ENCODE measurements at regions not wholly inside any gene's neighbourhood (a gene's known extent, or its start where the extent isn't known, plus 50 kb on each side); places are given as distances from the start of the nearest gene placed in this dataset.

DNA sequence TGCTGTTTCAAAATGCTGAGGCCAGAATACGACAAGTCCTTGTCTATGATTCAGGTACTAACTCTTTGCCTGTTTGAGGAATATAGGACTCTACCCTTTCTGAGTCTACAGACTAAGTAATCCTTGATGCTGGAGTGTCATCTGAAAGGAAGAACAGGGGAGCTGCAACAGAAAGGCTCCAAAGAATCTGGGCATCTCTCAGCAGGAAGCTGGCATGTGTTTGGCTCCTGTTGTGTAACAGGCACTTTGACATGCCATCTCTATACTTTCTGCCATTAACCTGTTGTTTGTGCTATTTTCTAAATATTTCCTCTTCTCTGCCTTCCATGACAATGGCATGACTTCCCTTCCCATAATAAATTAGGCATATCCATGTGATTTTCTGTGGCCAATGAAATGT is 409.5 kb downstream of the ADRA2A start:
- Histone ChIP-seq H3K27ac (no peak overlapping the region), H3K36me3 (no peaks in the 10 kb centered on the region), H3K4me1 (no peaks in the 10 kb centered on the region), H3K9me3 (peaks cover 0 to 9% (median 2%) of the 10 kb centered on the region in 4 donors), H3K27me3 (no peaks in the 10 kb centered on the region), H3K4me3 (no peak overlapping the region)
- no peak for TF ChIP-seq EP300 (IDR thresholded peaks at IDR 0.05)
- TF ChIP-seq POLR2AphosphoS5 (IDR thresholded peaks at IDR 0.05) = no peak
- TF ChIP-seq POLR2A (IDR thresholded peaks at IDR 0.05) = no peak
- TF ChIP-seq, protein P1, sequence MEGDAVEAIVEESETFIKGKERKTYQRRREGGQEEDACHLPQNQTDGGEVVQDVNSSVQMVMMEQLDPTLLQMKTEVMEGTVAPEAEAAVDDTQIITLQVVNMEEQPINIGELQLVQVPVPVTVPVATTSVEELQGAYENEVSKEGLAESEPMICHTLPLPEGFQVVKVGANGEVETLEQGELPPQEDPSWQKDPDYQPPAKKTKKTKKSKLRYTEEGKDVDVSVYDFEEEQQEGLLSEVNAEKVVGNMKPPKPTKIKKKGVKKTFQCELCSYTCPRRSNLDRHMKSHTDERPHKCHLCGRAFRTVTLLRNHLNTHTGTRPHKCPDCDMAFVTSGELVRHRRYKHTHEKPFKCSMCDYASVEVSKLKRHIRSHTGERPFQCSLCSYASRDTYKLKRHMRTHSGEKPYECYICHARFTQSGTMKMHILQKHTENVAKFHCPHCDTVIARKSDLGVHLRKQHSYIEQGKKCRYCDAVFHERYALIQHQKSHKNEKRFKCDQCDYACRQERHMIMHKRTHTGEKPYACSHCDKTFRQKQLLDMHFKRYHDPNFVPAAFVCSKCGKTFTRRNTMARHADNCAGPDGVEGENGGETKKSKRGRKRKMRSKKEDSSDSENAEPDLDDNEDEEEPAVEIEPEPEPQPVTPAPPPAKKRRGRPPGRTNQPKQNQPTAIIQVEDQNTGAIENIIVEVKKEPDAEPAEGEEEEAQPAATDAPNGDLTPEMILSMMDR (IDR thresholded peaks at IDR 0.05) = no peak
- DNase-seq = no peak
- WGBS, 2 donors = 84 to 89% methylated on average over 1 of the region's 1 CpG
- intact Hi-C loops (cut with DNase I) = no loop called here

DNA sequence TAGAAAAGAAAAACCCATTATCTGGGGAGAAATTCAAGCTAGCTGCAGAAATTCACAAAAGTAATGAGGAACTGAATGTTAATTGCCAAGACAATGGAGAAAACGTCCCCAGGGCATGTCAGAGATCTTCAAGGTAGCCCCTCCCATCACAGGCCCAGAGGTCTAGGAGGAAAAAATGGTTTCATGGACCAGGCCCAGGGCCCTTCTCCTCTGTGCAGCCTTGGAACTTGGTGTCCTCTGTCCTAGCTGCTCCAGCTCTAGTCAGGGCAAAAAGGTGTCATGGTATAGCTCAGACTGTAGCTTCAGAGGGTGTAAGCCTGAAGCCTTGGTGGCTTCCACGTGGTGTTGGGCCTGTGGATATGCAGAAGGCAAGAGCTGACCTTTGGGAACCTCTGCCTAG is 411.8 kb downstream of the ADRA2A start:
- H3K36me3 ChIP-seq = no peaks in the 10 kb centered on the region
- TF ChIP-seq EP300 (IDR thresholded peaks at IDR 0.05) = no peak
- TF ChIP-seq POLR2A (IDR thresholded peaks at IDR 0.05) = no peak
- TF ChIP-seq, protein P1 (IDR thresholded peaks at IDR 0.05) = no peak
- TF ChIP-seq POLR2AphosphoS5 (IDR thresholded peaks at IDR 0.05) = no peak
- intact Hi-C loops (cut with DNase I) = no loop called here
- H3K4me1 ChIP-seq = no peaks in the 10 kb centered on the region
- H3K27ac ChIP-seq = no peak overlapping the region
- 6 to 18% methylated on average over 2 of the region's 2 CpGs for WGBS, 2 donors
- DNase-seq = no peak
- H3K27me3 ChIP-seq = no peaks in the 10 kb centered on the region
- H3K4me3 ChIP-seq = no peak overlapping the region
- peaks cover 0 to 9% (median 5%) of the 10 kb centered on the region in 4 donors for H3K9me3 ChIP-seq

DNA sequence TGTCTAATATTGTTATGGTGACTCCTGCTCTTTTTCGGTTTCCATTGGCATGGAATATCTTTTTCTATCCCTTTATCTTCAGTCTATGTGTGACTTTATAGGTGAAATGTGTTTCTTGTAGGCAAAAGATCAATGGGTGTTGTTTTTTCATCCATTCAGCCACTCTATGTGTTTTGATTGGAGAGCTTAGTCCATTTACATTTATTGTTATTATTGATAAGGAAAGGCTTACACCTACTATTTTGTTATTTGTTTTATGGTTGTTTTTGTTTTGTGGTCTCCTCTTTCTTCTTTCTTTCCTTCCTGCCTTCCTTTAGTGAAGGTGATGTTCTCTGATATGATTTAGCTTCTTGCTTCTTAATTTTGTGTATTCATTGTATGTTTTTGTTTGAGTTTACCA is 414.3 kb downstream of the ADRA2A start:
- intact Hi-C loops (cut with DNase I) = no loop called here
- no peak for DNase-seq
- WGBS, 2 donors = 50 to 59% methylated on average over 1 of the region's 1 CpG
- Histone ChIP-seq H3K4me1 (no peaks in the 10 kb centered on the region), H3K27ac (no peak overlapping the region), H3K27me3 (no peaks in the 10 kb centered on the region), H3K4me3 (no peak overlapping the region), H3K36me3 (no peaks in the 10 kb centered on the region), H3K9me3 (peaks cover 0 to 9% (median 5%) of the 10 kb centered on the region in 4 donors)
- TF ChIP-seq EP300 (IDR thresholded peaks at IDR 0.05) (no peak), POLR2A (IDR thresholded peaks at IDR 0.05) (no peak), POLR2AphosphoS5 (IDR thresholded peaks at IDR 0.05) (no peak)
- TF ChIP-seq, protein P1 (IDR thresholded peaks at IDR 0.05) = no peak

DNA sequence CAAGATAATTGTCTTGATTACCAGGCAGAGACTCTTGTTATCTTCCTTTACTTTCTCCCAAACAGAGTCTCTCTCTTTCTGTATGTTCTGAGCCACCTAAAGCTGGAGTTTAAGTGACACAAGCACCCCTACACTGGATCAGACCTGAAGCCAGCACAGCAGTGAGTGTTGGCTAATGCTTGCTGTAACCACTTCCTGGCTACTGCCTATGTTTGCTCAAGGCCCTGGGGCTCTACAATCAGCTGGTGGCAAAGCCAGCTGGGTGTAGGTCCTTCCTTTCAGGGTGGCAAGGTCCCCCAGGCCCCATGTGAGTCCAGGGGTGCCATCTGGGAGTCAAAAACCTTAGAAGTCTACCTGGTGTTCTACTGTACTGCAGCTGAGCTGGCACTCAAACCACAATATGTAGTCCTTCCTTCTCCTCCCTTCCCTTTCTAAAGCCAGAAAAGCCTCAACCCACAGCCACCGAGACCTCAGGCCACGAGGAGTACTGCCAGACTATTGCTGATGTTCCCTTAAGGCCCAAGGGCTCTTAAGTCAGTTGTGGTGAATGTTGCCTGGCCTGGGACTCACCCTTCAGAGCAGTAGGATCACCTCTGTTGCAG is 416.3 kb downstream of the ADRA2A start:
- no peaks in the 10 kb centered on the region for H3K36me3 ChIP-seq
- intact Hi-C loops (cut with DNase I) = no loop called here
- H3K27me3 ChIP-seq = no peaks in the 10 kb centered on the region
- DNase-seq = no peak
- WGBS, 2 donors = 73 to 80% methylated on average over 2 of the region's 2 CpGs
- TF ChIP-seq, protein P1 (IDR thresholded peaks at IDR 0.05) = no peak
- H3K9me3 ChIP-seq = peaks cover 0 to 9% (median 5%) of the 10 kb centered on the region in 4 donors
- H3K4me3 ChIP-seq = no peak overlapping the region
- H3K4me1 ChIP-seq = no peaks in the 10 kb centered on the region
- H3K27ac ChIP-seq = no peak overlapping the region

DNA sequence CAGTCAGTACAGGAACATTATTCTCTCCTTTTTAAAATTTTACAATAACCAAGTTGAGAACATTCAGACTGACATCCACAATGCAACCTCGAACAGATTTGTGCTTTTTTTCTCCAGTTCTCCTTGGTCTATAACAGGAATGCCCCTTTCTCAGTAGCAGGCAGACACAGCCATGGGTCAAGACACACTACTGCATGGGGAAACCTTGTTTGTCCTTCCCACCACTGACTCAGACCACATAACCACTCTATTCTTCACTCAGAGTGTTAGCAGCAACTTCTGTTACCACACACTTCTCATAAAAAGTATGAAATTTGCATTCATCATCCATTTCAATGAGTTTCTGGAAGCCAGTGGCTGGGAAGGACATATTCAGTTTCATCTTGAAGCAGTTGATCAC is 421.7 kb downstream of the ADRA2A start:
- Histone ChIP-seq H3K27me3 (no peaks in the 10 kb centered on the region), H3K4me3 (no peak overlapping the region), H3K27ac (no peak overlapping the region), H3K9me3 (no peaks in the 10 kb centered on the region), H3K36me3 (no peaks in the 10 kb centered on the region), H3K4me1 (no peaks in the 10 kb centered on the region)
- DNase-seq = no peak
- TF ChIP-seq, protein P1 (IDR thresholded peaks at IDR 0.05) = no peak
- TF ChIP-seq EP300 (IDR thresholded peaks at IDR 0.05) = no peak
- intact Hi-C loops (cut with DNase I) = no loop called here
- WGBS, 2 donors = 36 to 63% methylated on average over 1 of the region's 1 CpG

All from sigmoid colon (tissue), 6 donors.